NCI-H146 (cell line): ENCODE measurements at regions not wholly inside any gene's neighbourhood (a gene's known extent, or its start where the extent isn't known, plus 50 kb on each side); places are given as distances from the start of the nearest gene placed in this dataset.
"Not testable (repeated sequence)": the region's sequence is repeated elsewhere in the genome, so short reads cannot be mapped to it uniquely, and the experiment has no call there.

Experiments used
- DNase-seq: peaks from one replicate; lab custom pipeline; 2025; lab: John Stamatoyannopoulos, UW

- no peak for DNase-seq
Observed at GRCh38 chr15:99455789-99456160, 110.0 kb upstream of the MEF2A start.

GRCh38 chr15:99464137-99464536 lies 101.6 kb upstream of the MEF2A start:
- no peak for DNase-seq

GRCh38 chr15:99466701-99467337 lies 99.0 kb upstream of the MEF2A start:
- no peak for DNase-seq

GRCh38 chr15:99467338-99467720 lies 98.5 kb upstream of the MEF2A start:
- DNase-seq: peak; percentile 65

GRCh38 chr15:99467853-99468464 lies 97.8 kb upstream of the MEF2A start:
- DNase-seq: no peak

- not testable (repeated sequence) for DNase-seq
Observed at GRCh38 chr15:99470204-99470603, 95.6 kb upstream of the MEF2A start.

GRCh38 chr15:99472416-99473145 lies 93.2 kb upstream of the MEF2A start:
- no peak for DNase-seq

GRCh38 chr15:99473981-99474906 lies 91.5 kb upstream of the MEF2A start:
- no peak for DNase-seq

GRCh38 chr15:99474909-99475753 lies 90.7 kb upstream of the MEF2A start:
- no peak for DNase-seq

- no peak for DNase-seq
Observed at GRCh38 chr15:99475754-99476412, 89.9 kb upstream of the MEF2A start.

- no peak for DNase-seq
Observed at GRCh38 chr15:99476413-99477222, 89.2 kb upstream of the MEF2A start.

- no peak for DNase-seq
Observed at GRCh38 chr15:99477791-99478471, 87.9 kb upstream of the MEF2A start.

- no peak for DNase-seq
Observed at GRCh38 chr15:99478977-99479376, 86.8 kb upstream of the MEF2A start.

- DNase-seq: no peak
Observed at GRCh38 chr15:99480016-99480810, 85.6 kb upstream of the MEF2A start.

- DNase-seq: no peak
Observed at GRCh38 chr15:99481113-99481950, 84.5 kb upstream of the MEF2A start.

GRCh38 chr15:99481951-99482230 lies 83.9 kb upstream of the MEF2A start:
- DNase-seq: no peak

GRCh38 chr15:99482993-99483392 lies 82.8 kb upstream of the MEF2A start:
- no peak for DNase-seq
